DND-41 (cell line): ENCODE measurements at regions not wholly inside any gene's neighbourhood (a gene's known extent, or its start where the extent isn't known, plus 50 kb on each side); places are given as distances from the start of the nearest gene placed in this dataset.

Source experiments
- CTCF ChIP-seq: IDR thresholded peaks from 2 replicates; pipeline ENCODE4 v1.5.1; 2012; ENCODE audit warnings: borderline replicate concordance, low read length, moderate library complexity, mild to moderate bottlenecking; ENCODE audit not compliant: poor library complexity, severe bottlenecking; ENCODE audit errors: extremely low read depth
- EZH2 ChIP-seq: IDR thresholded peaks from 3 replicates; pipeline ENCODE4 v1.6.1; 2012; ENCODE audit warnings: borderline replicate concordance, low read depth, mild to moderate bottlenecking, moderate library complexity, low read length, inconsistent platforms; ENCODE audit not compliant: severe bottlenecking

- TF ChIP-seq EZH2 (no peak), CTCF (no peak)
Observed at GRCh38 chr4:58649226-58649625, 1539.0 kb upstream of the IGFBP7 start.
